ENCODE measurements at regions not wholly inside any gene's neighbourhood (a gene's known extent, or its start where the extent isn't known, plus 50 kb on each side); places are given as distances from the start of the nearest gene placed in this dataset.
A peak's percentile ranks its signal among the peaks of the same experiment; 100 is the strongest.

DNA sequence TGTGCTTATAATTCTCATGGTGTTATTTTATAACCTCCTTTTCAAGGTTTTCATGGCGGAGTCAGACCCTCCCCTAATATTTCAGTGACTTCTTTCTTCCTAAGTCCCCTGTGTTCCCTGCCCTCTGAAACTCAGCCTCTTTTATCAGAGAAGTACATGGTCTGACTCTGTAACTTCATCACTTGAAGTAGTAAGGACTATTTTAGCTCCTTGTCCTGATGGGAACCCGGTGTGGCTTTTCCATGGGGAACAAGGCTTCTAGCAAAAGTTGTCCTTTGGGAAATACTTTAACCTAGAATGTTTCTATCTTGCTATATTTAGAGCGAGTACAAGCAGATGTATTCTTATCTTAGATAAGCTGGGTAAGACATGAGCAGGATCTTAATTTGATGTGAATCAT lies 117.5 kb downstream of the TRIB2 start:
- Histone ChIP-seq H3K27ac (ENCODE audit: poor library complexity, severe bottlenecking) (no peak overlapping the region), H3K4me1 (ENCODE audit: insufficient read depth, poor library complexity, severe bottlenecking) (no peaks in the 10 kb centered on the region), H3K9me3 (ENCODE audit: severe bottlenecking) (no peaks in the 10 kb centered on the region), H3K36me3 (ENCODE audit: low read depth) (no peaks in the 10 kb centered on the region), H3K4me3 (ENCODE audit: severe bottlenecking) (no peak overlapping the region), H3K27me3 (ENCODE audit: insufficient read depth, poor library complexity, severe bottlenecking) (no peaks in the 10 kb centered on the region)
- ATAC-seq (ENCODE audit: low read depth) (no peak), DNase-seq (ENCODE audit: low spot score) (no peak)
- TF ChIP-seq, protein P1, sequence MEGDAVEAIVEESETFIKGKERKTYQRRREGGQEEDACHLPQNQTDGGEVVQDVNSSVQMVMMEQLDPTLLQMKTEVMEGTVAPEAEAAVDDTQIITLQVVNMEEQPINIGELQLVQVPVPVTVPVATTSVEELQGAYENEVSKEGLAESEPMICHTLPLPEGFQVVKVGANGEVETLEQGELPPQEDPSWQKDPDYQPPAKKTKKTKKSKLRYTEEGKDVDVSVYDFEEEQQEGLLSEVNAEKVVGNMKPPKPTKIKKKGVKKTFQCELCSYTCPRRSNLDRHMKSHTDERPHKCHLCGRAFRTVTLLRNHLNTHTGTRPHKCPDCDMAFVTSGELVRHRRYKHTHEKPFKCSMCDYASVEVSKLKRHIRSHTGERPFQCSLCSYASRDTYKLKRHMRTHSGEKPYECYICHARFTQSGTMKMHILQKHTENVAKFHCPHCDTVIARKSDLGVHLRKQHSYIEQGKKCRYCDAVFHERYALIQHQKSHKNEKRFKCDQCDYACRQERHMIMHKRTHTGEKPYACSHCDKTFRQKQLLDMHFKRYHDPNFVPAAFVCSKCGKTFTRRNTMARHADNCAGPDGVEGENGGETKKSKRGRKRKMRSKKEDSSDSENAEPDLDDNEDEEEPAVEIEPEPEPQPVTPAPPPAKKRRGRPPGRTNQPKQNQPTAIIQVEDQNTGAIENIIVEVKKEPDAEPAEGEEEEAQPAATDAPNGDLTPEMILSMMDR (IDR thresholded peaks at IDR 0.05; ENCODE audit: poor library complexity, severe bottlenecking), result no peak

DNA sequence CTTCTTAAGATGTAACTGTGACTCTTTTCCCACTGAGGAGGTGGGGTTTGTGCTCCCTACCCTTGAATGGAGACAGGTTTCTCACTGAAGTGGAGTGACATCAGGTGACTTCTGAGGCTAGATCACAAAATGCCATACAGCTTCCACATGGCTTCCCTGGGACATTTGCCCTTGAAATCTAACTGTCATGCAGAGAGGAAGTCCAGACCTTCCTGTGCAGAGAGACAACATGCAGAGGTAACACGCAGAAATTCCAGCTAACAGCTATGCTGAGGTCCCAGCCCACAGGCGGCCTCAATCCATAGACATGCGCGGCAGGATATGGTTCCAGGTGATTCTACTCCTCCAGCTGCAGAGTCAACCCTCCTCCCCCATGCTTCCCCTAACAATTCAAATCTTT lies 119.0 kb downstream of the TRIB2 start:
- Histone ChIP-seq H3K27ac (ENCODE audit: poor library complexity, severe bottlenecking) (no peak overlapping the region), H3K4me3 (ENCODE audit: severe bottlenecking) (no peak overlapping the region), H3K27me3 (ENCODE audit: insufficient read depth, poor library complexity, severe bottlenecking) (no peaks in the 10 kb centered on the region), H3K9me3 (ENCODE audit: severe bottlenecking) (no peaks in the 10 kb centered on the region), H3K4me1 (ENCODE audit: insufficient read depth, poor library complexity, severe bottlenecking) (no peaks in the 10 kb centered on the region), H3K36me3 (ENCODE audit: low read depth) (no peaks in the 10 kb centered on the region)
- ATAC-seq (ENCODE audit: low read depth) (no peak), DNase-seq (ENCODE audit: low spot score) (no peak)
- TF ChIP-seq, protein P1 (IDR thresholded peaks at IDR 0.05; ENCODE audit: poor library complexity, severe bottlenecking), result no peak

DNA sequence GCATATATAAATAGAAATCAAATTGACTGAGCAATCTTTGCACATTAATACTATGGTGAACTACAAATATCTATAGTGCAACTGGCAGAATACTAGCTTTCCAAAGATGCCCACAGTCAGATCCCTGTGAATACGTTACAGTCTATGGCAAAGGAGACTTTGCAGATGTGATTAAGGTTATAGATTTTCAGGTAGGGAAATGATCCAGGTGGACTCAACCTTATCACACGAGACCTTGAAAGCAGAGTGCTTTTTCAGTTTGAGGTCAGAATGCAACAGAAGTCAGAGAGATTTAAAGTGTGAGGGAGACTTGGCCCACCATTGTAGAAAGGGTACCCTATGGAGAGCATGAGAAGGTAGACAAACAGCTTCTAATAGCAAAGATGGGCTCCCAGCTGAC lies 122.6 kb downstream of the TRIB2 start:
- DNase-seq (ENCODE audit: low spot score), result no peak
- H3K4me1 ChIP-seq (ENCODE audit: insufficient read depth, poor library complexity, severe bottlenecking), result peaks cover 9% of the 10 kb centered on the region
- TF ChIP-seq, protein P1 (IDR thresholded peaks at IDR 0.05; ENCODE audit: poor library complexity, severe bottlenecking), result no peak
- no peaks in the 10 kb centered on the region for H3K9me3 ChIP-seq (ENCODE audit: severe bottlenecking)
- H3K4me3 ChIP-seq (ENCODE audit: severe bottlenecking), result no peak overlapping the region
- H3K27ac ChIP-seq (ENCODE audit: poor library complexity, severe bottlenecking), result no peak overlapping the region
- no peaks in the 10 kb centered on the region for H3K27me3 ChIP-seq (ENCODE audit: insufficient read depth, poor library complexity, severe bottlenecking)
- no peaks in the 10 kb centered on the region for H3K36me3 ChIP-seq (ENCODE audit: low read depth)
- no peak for ATAC-seq (ENCODE audit: low read depth)

DNA sequence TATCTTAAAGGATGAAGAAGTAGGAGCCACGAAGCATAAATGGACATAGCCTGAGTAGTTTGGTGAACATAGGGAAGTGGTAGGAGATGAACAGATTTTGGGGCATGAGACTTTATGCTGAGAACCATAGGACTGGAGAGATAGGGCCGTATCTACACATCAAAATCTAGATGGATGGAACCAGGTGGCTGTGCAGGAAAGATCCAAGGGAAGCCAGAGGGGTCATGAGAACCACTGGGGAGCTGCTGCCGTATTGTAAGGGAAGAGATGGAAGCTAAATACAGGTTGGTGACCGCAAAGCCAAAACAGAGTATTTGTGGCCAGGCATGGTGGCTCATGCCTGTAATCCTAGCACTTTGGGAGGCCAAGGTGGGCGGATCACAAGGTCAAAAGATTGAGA lies 124.3 kb downstream of the TRIB2 start:
- Histone ChIP-seq H3K4me3 (ENCODE audit: severe bottlenecking) (no peak overlapping the region), H3K27ac (ENCODE audit: poor library complexity, severe bottlenecking) (no peak overlapping the region), H3K9me3 (ENCODE audit: severe bottlenecking) (no peaks in the 10 kb centered on the region), H3K4me1 (ENCODE audit: insufficient read depth, poor library complexity, severe bottlenecking) (peaks cover 9% of the 10 kb centered on the region), H3K27me3 (ENCODE audit: insufficient read depth, poor library complexity, severe bottlenecking) (no peaks in the 10 kb centered on the region), H3K36me3 (ENCODE audit: low read depth) (no peaks in the 10 kb centered on the region)
- ATAC-seq (ENCODE audit: low read depth), result no peak
- no peak for DNase-seq (ENCODE audit: low spot score)
- TF ChIP-seq, protein P1 (IDR thresholded peaks at IDR 0.05; ENCODE audit: poor library complexity, severe bottlenecking), result no peak

DNA sequence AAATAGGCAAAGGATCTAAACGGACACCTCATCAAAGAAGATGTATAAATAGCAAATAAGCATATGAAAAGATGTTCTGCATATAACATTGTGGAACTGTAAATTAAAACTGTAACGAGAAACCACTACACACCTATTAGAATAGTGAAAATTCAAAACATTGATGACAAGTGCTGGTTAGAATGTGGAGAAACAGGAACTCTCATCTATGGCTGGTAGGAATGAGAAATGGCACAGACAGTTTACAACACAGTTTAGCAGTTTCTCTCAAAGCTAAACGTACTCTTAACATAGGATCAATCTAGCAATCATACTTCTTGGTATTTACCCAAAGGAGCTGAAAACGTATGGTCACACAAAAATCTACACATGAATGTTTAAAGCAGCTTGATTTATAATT lies 126.2 kb downstream of the TRIB2 start:
- TF ChIP-seq, protein P1 (IDR thresholded peaks at IDR 0.05; ENCODE audit: poor library complexity, severe bottlenecking), result no peak
- peaks cover 9% of the 10 kb centered on the region for H3K4me1 ChIP-seq (ENCODE audit: insufficient read depth, poor library complexity, severe bottlenecking)
- peak; percentile 53; the same call in 1 of the 3 replicates for ATAC-seq (ENCODE audit: low read depth)
- H3K9me3 ChIP-seq (ENCODE audit: severe bottlenecking), result no peaks in the 10 kb centered on the region
- no peaks in the 10 kb centered on the region for H3K27me3 ChIP-seq (ENCODE audit: insufficient read depth, poor library complexity, severe bottlenecking)
- no peak overlapping the region for H3K4me3 ChIP-seq (ENCODE audit: severe bottlenecking)
- H3K36me3 ChIP-seq (ENCODE audit: low read depth), result no peaks in the 10 kb centered on the region
- H3K27ac ChIP-seq (ENCODE audit: poor library complexity, severe bottlenecking), result no peak overlapping the region
- DNase-seq (ENCODE audit: low spot score), result no peak

Measured in RWPE2 (cell line).